DOHH2 (cell line): ENCODE measurements at regions not wholly inside any gene's neighbourhood (a gene's known extent, or its start where the extent isn't known, plus 50 kb on each side); places are given as distances from the start of the nearest gene placed in this dataset.
"Not testable (repeated sequence)": the region's sequence is repeated elsewhere in the genome, so short reads cannot be mapped to it uniquely, and the experiment has no call there.

Experiments used
- H3F3A ChIP-seq: fragments of 200-600 bp; sonication (generic), shearing (Covaris generic); 2 replicates; pipeline ENCODE4 v1.6.0; 2016; ENCODE audit warnings: antibody characterized with exemption, mild to moderate bottlenecking; ENCODE audit not compliant: control insufficient read depth, insufficient read depth
- H3K27ac ChIP-seq: fragments of 200-600 bp; sonication (generic); 2 replicates; pipeline ENCODE4 v1.5.1; 2014; ENCODE audit warnings: low read depth, mild to moderate bottlenecking, low read length, moderate library complexity
- H3K27me3 ChIP-seq: fragments of 200-600 bp; sonication (generic); 2 replicates; pipeline ENCODE4 v1.6.1; 2014; ENCODE audit warnings: mild to moderate bottlenecking, low read length, mixed read lengths; ENCODE audit not compliant: control insufficient read depth
- H3K36me3 ChIP-seq: fragments of 200-600 bp; sonication (generic); 2 replicates; pipeline ENCODE4 v1.6.1; 2014; ENCODE audit warnings: mild to moderate bottlenecking, low read length, moderate library complexity, mixed read lengths; ENCODE audit not compliant: control insufficient read depth
- H3K4me1 ChIP-seq: fragments of 200-600 bp; sonication (generic); 2 replicates; pipeline ENCODE4 v1.6.1; 2014; ENCODE audit warnings: mild to moderate bottlenecking, low read length, mixed read lengths; ENCODE audit not compliant: control insufficient read depth
- H3K4me2 ChIP-seq: fragments of 200-600 bp; sonication (generic); 2 replicates; pipeline ENCODE4 v1.6.0; 2014; ENCODE audit warnings: mild to moderate bottlenecking, low read length, moderate library complexity
- H3K4me3 ChIP-seq: fragments of 200-600 bp; sonication (generic); 2 replicates; pipeline ENCODE4 v1.5.1; 2014; ENCODE audit warnings: mild to moderate bottlenecking, low read length, mixed read lengths
- H3K79me2 ChIP-seq: fragments of 200-600 bp; sonication (generic); 2 replicates; pipeline ENCODE4 v1.6.1; 2014; ENCODE audit warnings: mild to moderate bottlenecking, low read length, mixed read lengths; ENCODE audit not compliant: control insufficient read depth
- H3K9me2 ChIP-seq: fragments of 200-600 bp; sonication (generic); replicated peaks from 2 replicates; pipeline ENCODE4 v1.6.1; 2014; ENCODE audit warnings: mild to moderate bottlenecking, low read length, mixed read lengths; ENCODE audit not compliant: control insufficient read depth
- H3K9me3 ChIP-seq: fragments of 200-600 bp; sonication (generic); 2 replicates; pipeline ENCODE4 v1.6.1; 2014; ENCODE audit warnings: antibody characterized with exemption, low read length, mixed read lengths; ENCODE audit not compliant: control insufficient read depth, insufficient read depth
- H4K20me1 ChIP-seq: fragments of 200-600 bp; sonication (generic); 2 replicates; pipeline ENCODE4 v1.6.0; 2014; ENCODE audit warnings: low read depth, mild to moderate bottlenecking, antibody characterized with exemption, low read length, moderate library complexity; ENCODE audit not compliant: control insufficient read depth, insufficient read depth
- EZH2phosphoT487 ChIP-seq: fragments of 200-600 bp; sonication (generic); IDR thresholded peaks from 2 replicates; pipeline ENCODE4 v1.6.1; 2017; ENCODE audit warnings: borderline replicate concordance, mild to moderate bottlenecking, antibody characterized with exemption, low read length, moderate library complexity, mixed read lengths
- TF ChIP-seq, protein P1 (sequence below): fragments of 200-600 bp; sonication (generic); IDR thresholded peaks from one replicate; pipeline ENCODE4 v1.5.1; 2014; ENCODE audit warnings: antibody characterized with exemption, mild to moderate bottlenecking, low read depth, low read length; ENCODE audit not compliant: poor library complexity, severe bottlenecking

GRCh38 chr12:72178871-72179270, 93.3 kb upstream of the TRHDE start:
- TF ChIP-seq EZH2phosphoT487: no peak
- TF ChIP-seq, protein P1, sequence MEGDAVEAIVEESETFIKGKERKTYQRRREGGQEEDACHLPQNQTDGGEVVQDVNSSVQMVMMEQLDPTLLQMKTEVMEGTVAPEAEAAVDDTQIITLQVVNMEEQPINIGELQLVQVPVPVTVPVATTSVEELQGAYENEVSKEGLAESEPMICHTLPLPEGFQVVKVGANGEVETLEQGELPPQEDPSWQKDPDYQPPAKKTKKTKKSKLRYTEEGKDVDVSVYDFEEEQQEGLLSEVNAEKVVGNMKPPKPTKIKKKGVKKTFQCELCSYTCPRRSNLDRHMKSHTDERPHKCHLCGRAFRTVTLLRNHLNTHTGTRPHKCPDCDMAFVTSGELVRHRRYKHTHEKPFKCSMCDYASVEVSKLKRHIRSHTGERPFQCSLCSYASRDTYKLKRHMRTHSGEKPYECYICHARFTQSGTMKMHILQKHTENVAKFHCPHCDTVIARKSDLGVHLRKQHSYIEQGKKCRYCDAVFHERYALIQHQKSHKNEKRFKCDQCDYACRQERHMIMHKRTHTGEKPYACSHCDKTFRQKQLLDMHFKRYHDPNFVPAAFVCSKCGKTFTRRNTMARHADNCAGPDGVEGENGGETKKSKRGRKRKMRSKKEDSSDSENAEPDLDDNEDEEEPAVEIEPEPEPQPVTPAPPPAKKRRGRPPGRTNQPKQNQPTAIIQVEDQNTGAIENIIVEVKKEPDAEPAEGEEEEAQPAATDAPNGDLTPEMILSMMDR: no peak
- H3K36me3 ChIP-seq: no peaks in the 10 kb centered on the region

DNA sequence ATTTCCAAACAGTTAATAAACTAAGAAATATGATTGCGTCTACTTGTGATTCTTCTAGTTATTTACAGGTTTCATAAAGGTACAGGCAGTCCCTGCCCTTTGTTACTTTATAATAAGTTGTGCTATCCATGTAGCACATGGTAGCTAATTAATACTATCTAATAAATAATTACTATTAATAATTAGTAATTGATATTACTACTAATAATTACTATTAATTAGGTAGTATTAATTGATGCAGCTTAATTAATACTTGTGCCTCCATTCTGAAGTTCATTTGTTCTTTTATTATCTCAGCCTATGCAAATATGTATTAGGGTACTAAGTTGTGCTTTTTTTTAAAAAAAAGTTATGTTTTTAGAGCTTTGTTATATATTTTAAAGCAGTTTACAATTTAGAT, 92.3 kb upstream of the TRHDE start:
- Histone ChIP-seq H4K20me1 (no peaks in the 10 kb centered on the region), H3K36me3 (no peaks in the 10 kb centered on the region), H3K27ac (no peak overlapping the region), H3K4me2 (no peak overlapping the region), H3K9me2 (no peaks in the 10 kb centered on the region), H3F3A (no peaks in the 10 kb centered on the region), H3K4me1 (no peaks in the 10 kb centered on the region), H3K4me3 (no peak overlapping the region), H3K79me2 (no peaks in the 10 kb centered on the region), H3K27me3 (no peaks in the 10 kb centered on the region), H3K9me3 (no peaks in the 10 kb centered on the region)
- TF ChIP-seq EZH2phosphoT487: no peak
- TF ChIP-seq, protein P1: no peak

More at GRCh38 chr12:72178871-72179270, 93.3 kb upstream of the TRHDE start:
- Histone ChIP-seq H3K27ac (no peak overlapping the region), H3K4me2 (no peak overlapping the region), H3K9me2 (no peaks in the 10 kb centered on the region), H4K20me1 (no peaks in the 10 kb centered on the region), H3K79me2 (no peaks in the 10 kb centered on the region), H3K4me1 (no peaks in the 10 kb centered on the region), H3K9me3 (no peaks in the 10 kb centered on the region), H3F3A (no peaks in the 10 kb centered on the region), H3K4me3 (no peak overlapping the region), H3K27me3 (no peaks in the 10 kb centered on the region)

- not testable (repeated sequence) for H3K4me2 ChIP-seq, H4K20me1 ChIP-seq, H3K27me3 ChIP-seq, H3K4me3 ChIP-seq, H3K9me2 ChIP-seq, H3K27ac ChIP-seq, H3K79me2 ChIP-seq, H3K9me3 ChIP-seq, H3K36me3 ChIP-seq, H3F3A ChIP-seq, H3K4me1 ChIP-seq
These were observed 87.1 kb upstream of the TRHDE start for GRCh38 chr12:72184971-72185533.

DNA sequence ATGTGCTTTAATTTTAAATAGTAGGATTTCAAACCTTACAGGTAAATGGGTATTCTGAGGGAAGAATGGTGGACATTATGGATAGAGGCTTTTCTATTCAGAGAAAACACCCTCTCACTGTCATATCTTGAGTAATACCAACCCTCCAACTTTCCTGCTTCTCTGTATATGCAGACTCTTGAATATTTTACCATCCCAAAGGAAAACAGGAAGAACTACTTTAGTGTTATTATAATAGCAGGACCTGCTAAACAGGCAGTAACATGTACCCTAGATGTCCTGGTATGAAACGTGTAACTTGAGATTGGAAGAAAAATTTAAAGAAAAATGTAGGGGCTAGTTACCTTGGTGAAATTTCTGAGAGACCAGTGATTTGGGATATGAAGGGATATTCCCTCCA, 82.9 kb upstream of the TRHDE start:
- H3K4me1 ChIP-seq: no peaks in the 10 kb centered on the region
- no peaks in the 10 kb centered on the region for H3K9me3 ChIP-seq
- H4K20me1 ChIP-seq: no peaks in the 10 kb centered on the region
- H3K9me2 ChIP-seq: no peaks in the 10 kb centered on the region
- no peaks in the 10 kb centered on the region for H3K79me2 ChIP-seq
- no peak overlapping the region for H3K27ac ChIP-seq
- TF ChIP-seq, protein P1: no peak
- TF ChIP-seq EZH2phosphoT487: no peak
- H3K36me3 ChIP-seq: no peaks in the 10 kb centered on the region
- H3F3A ChIP-seq: no peaks in the 10 kb centered on the region
- no peak overlapping the region for H3K4me2 ChIP-seq
- H3K4me3 ChIP-seq: no peak overlapping the region
- 0 out of 2 replicates have a peak, but pooled peaks cover 3% of the 10 kb centered on the region for H3K27me3 ChIP-seq
